Mesenchymal stem cell (in vitro differentiated cells and primary cell): ENCODE measurements at regions not wholly inside any gene's neighbourhood (a gene's known extent, or its start where the extent isn't known, plus 50 kb on each side); places are given as distances from the start of the nearest gene placed in this dataset.

Experiments used
- DNase-seq: peaks from one replicate; pipeline ENCODE4 v3.0.0-alpha.2; 2013
- H2AFZ ChIP-seq: one replicate; pipeline ENCODE4 v1.6.1; 2013; ENCODE audit warnings: low read depth, mild to moderate bottlenecking, control low read depth, inconsistent platforms, low read length, moderate library complexity
- H2AK5ac ChIP-seq: 2 replicates; pipeline ENCODE4 v1.6.1; 2013; ENCODE audit warnings: low read length, moderate library complexity, mild to moderate bottlenecking, inconsistent platforms; ENCODE audit not compliant: severe bottlenecking
- H2BK120ac ChIP-seq: one replicate; pipeline ENCODE4 v1.6.1; 2013; ENCODE audit warnings: low read depth, mild to moderate bottlenecking, inconsistent platforms, low read length, moderate library complexity
- H2BK12ac ChIP-seq, 2 experiments: one replicate each; pipeline ENCODE4 v1.6.1; 2013; ENCODE audit warnings: inconsistent platforms in 2 of 2, low read length in 2 of 2, mild to moderate bottlenecking in 2 of 2, moderate library complexity in 2 of 2, control low read depth in 1 of 2
- H2BK15ac ChIP-seq: one replicate; pipeline ENCODE4 v1.6.1; 2013; ENCODE audit warnings: mild to moderate bottlenecking, low read depth, inconsistent platforms; ENCODE audit not compliant: poor library complexity, severe bottlenecking
- H2BK5ac ChIP-seq: 2 replicates; pipeline ENCODE4 v1.6.1; 2013; ENCODE audit warnings: low read depth, mild to moderate bottlenecking, low read length, control low read depth, inconsistent platforms; ENCODE audit not compliant: poor library complexity, severe bottlenecking
- H3K14ac ChIP-seq, 2 experiments: one replicate each; pipeline ENCODE4 v1.6.1; 2013; ENCODE audit warnings: inconsistent platforms in 2 of 2, low read length in 2 of 2, control low read depth in 1 of 2, mild to moderate bottlenecking in 1 of 2, moderate library complexity in 1 of 2
- H3K18ac ChIP-seq, 2 experiments: one replicate each; pipeline ENCODE4 v1.6.1; 2013; ENCODE audit warnings: inconsistent platforms in 2 of 2, low read length in 2 of 2, control low read depth in 1 of 2, low read depth in 1 of 2, mild to moderate bottlenecking in 1 of 2
- H3K23ac ChIP-seq, 2 experiments: one replicate each; pipeline ENCODE4 v1.6.1; 2013; ENCODE audit warnings: inconsistent platforms in 2 of 2, low read length in 2 of 2, mild to moderate bottlenecking in 2 of 2, moderate library complexity in 2 of 2, control low read depth in 1 of 2
- H3K27ac ChIP-seq: 2 replicates; pipeline ENCODE4 v1.5.1; 2013; ENCODE audit warnings: mild to moderate bottlenecking, moderate library complexity, low read length, control low read depth, inconsistent platforms; ENCODE audit not compliant: poor library complexity, severe bottlenecking
- H3K27me3 ChIP-seq, 2 experiments: 2 replicates each; pipeline versions ENCODE4 v1.6.1 to v1.7.0; 2013; ENCODE audit warnings: low read length in 2 of 2, mild to moderate bottlenecking in 2 of 2, moderate library complexity in 2 of 2, control low read depth in 1 of 2, inconsistent platforms in 1 of 2; ENCODE audit not compliant: control insufficient read depth in 1 of 2, insufficient read depth in 1 of 2
- H3K36me3 ChIP-seq, 2 experiments: 2 replicates each; pipeline versions ENCODE4 v1.6.1 to v1.7.0; 2013; ENCODE audit warnings: low read length in 2 of 2, control low read depth in 1 of 2, inconsistent platforms in 1 of 2, low read depth in 1 of 2, mild to moderate bottlenecking in 1 of 2; ENCODE audit not compliant: insufficient read depth in 2 of 2, control insufficient read depth in 1 of 2
- H3K4ac ChIP-seq, 2 experiments: one replicate each; pipeline ENCODE4 v1.6.1; 2013; ENCODE audit warnings: inconsistent platforms in 2 of 2, low read length in 2 of 2, mild to moderate bottlenecking in 2 of 2, moderate library complexity in 2 of 2, control low read depth in 1 of 2, low read depth in 1 of 2
- H3K4me1 ChIP-seq: 2 replicates; pipeline ENCODE4 v1.6.1; 2013; ENCODE audit warnings: low read depth, low read length, control low read depth; ENCODE audit not compliant: control insufficient read depth, insufficient read depth
- H3K4me2 ChIP-seq: 2 replicates; pipeline ENCODE4 v1.6.1; 2013; ENCODE audit warnings: low read length, mild to moderate bottlenecking, inconsistent platforms; ENCODE audit not compliant: poor library complexity, severe bottlenecking
- H3K4me3 ChIP-seq, 2 experiments: 2 replicates each; pipeline versions ENCODE4 v1.5.1 to v1.7.0; 2013; ENCODE audit warnings: low read length in 2 of 2, mild to moderate bottlenecking in 2 of 2, control low read depth in 1 of 2, low read depth in 1 of 2; ENCODE audit not compliant: insufficient read depth in 1 of 2
- H3K79me1 ChIP-seq: replicated peaks from 2 replicates; pipeline ENCODE4 v1.6.1; 2013; ENCODE audit warnings: mild to moderate bottlenecking, control low read depth, low read length, inconsistent platforms; ENCODE audit not compliant: poor library complexity, severe bottlenecking
- H3K9ac ChIP-seq: 2 replicates; pipeline ENCODE4 v1.7.0; 2013; ENCODE audit warnings: mild to moderate bottlenecking, low read length, moderate library complexity
- H3K9me3 ChIP-seq: 2 replicates; pipeline ENCODE4 v1.7.0; 2013; ENCODE audit warnings: mild to moderate bottlenecking, low read length; ENCODE audit not compliant: control insufficient read depth
- H4K8ac ChIP-seq: one replicate; pipeline ENCODE4 v1.6.1; 2013; ENCODE audit warnings: inconsistent platforms, mild to moderate bottlenecking, low read length, moderate library complexity
- H4K91ac ChIP-seq: one replicate; pipeline ENCODE4 v1.6.1; 2013; ENCODE audit warnings: mild to moderate bottlenecking, low read length, inconsistent platforms
- WGBS: methylation state at CpG from one replicate; pipeline ENCODE4 v1.1.7; 2013; ENCODE audit warnings: mixed read lengths; 5-methylcytosine and 5-hydroxymethylcytosine counted together

- H3K27ac ChIP-seq = no peak overlapping the region
- no peak overlapping the region for H4K91ac ChIP-seq
- H4K8ac ChIP-seq = no peak overlapping the region
- no peaks in the 10 kb centered on the region for H3K36me3 ChIP-seq
- no peak overlapping the region for H2BK5ac ChIP-seq
- no peak overlapping the region for H2AK5ac ChIP-seq
- H2BK12ac ChIP-seq = no peak overlapping the region
- H3K23ac ChIP-seq = no peak overlapping the region
- no peak overlapping the region for H2AFZ ChIP-seq
- H2BK15ac ChIP-seq = no peak overlapping the region
- no peaks in the 10 kb centered on the region for H3K4me1 ChIP-seq
- no peak overlapping the region for H3K18ac ChIP-seq
- peak; percentile 41 for DNase-seq
- no peaks in the 10 kb centered on the region for H3K27me3 ChIP-seq
- no peak overlapping the region for H3K4ac ChIP-seq
- no peak overlapping the region for H3K9ac ChIP-seq
- H3K9me3 ChIP-seq = no peaks in the 10 kb centered on the region
- no peaks in the 10 kb centered on the region for H3K79me1 ChIP-seq
- H3K14ac ChIP-seq = no peak overlapping the region
- 88% methylated on average over 1 of the region's 2 CpGs for WGBS
- no peak overlapping the region for H3K4me3 ChIP-seq
- H2BK120ac ChIP-seq = no peak overlapping the region
- H3K4me2 ChIP-seq = no peak overlapping the region
These were observed 380.9 kb upstream of the RARB start for GRCh38 chr3:25046911-25047771.

GRCh38 chr3:25049304-25049703, 378.8 kb upstream of the RARB start:
- H2BK15ac ChIP-seq = no peak overlapping the region
- no peak overlapping the region for H4K91ac ChIP-seq
- no peak overlapping the region for H3K23ac ChIP-seq
- H3K18ac ChIP-seq = no peak overlapping the region
- H3K27me3 ChIP-seq = no peaks in the 10 kb centered on the region
- no peak overlapping the region for H2AFZ ChIP-seq
- no peak overlapping the region for H3K4me3 ChIP-seq
- H2BK12ac ChIP-seq = no peak overlapping the region
- H3K79me1 ChIP-seq = no peaks in the 10 kb centered on the region
- H3K4ac ChIP-seq = no peak overlapping the region
- H3K4me1 ChIP-seq = no peaks in the 10 kb centered on the region
- no peak overlapping the region for H4K8ac ChIP-seq
- no peak overlapping the region for H3K4me2 ChIP-seq
- H2AK5ac ChIP-seq = no peak overlapping the region
- 100% methylated on average over 2 of the region's 3 CpGs for WGBS
- H3K9me3 ChIP-seq = no peaks in the 10 kb centered on the region
- no peaks in the 10 kb centered on the region for H3K36me3 ChIP-seq
- no peak for DNase-seq
- no peak overlapping the region for H3K9ac ChIP-seq
- H2BK120ac ChIP-seq = no peak overlapping the region
- no peak overlapping the region for H3K27ac ChIP-seq
- H2BK5ac ChIP-seq = no peak overlapping the region
- no peak overlapping the region for H3K14ac ChIP-seq

GRCh38 chr3:25053360-25053759, 374.7 kb upstream of the RARB start:
- H3K79me1 ChIP-seq = no peaks in the 10 kb centered on the region
- DNase-seq = no peak
- H3K18ac ChIP-seq = no peak overlapping the region
- H2BK120ac ChIP-seq = no peak overlapping the region
- H3K9me3 ChIP-seq = no peaks in the 10 kb centered on the region
- H3K4ac ChIP-seq = no peak overlapping the region
- no peaks in the 10 kb centered on the region for H3K4me1 ChIP-seq
- no peak overlapping the region for H3K23ac ChIP-seq
- no peak overlapping the region for H3K27ac ChIP-seq
- H2AK5ac ChIP-seq = no peak overlapping the region
- H2BK12ac ChIP-seq = no peak overlapping the region
- no peak overlapping the region for H2AFZ ChIP-seq
- 91% methylated on average over 2 of the region's 3 CpGs for WGBS
- H2BK15ac ChIP-seq = no peak overlapping the region
- H3K9ac ChIP-seq = no peak overlapping the region
- H3K27me3 ChIP-seq = no peaks in the 10 kb centered on the region
- H2BK5ac ChIP-seq = no peak overlapping the region
- H4K91ac ChIP-seq = no peak overlapping the region
- no peak overlapping the region for H3K14ac ChIP-seq
- no peak overlapping the region for H4K8ac ChIP-seq
- H3K4me2 ChIP-seq = no peak overlapping the region
- H3K4me3 ChIP-seq = no peak overlapping the region
- H3K36me3 ChIP-seq = no peaks in the 10 kb centered on the region

- H3K9ac ChIP-seq = no peak overlapping the region
- H3K4me3 ChIP-seq = no peak overlapping the region
- no peak overlapping the region for H2BK15ac ChIP-seq
- H3K14ac ChIP-seq = no peak overlapping the region
- no peak overlapping the region for H3K23ac ChIP-seq
- H4K91ac ChIP-seq = no peak overlapping the region
- peak overlapping the region; percentile 31 for H2AFZ ChIP-seq
- H3K27me3 ChIP-seq = no peaks in the 10 kb centered on the region
- H3K18ac ChIP-seq = peak overlapping the region in 1 of 2 experiments; percentile 24
- no peak overlapping the region for H2BK12ac ChIP-seq
- no peak overlapping the region for H4K8ac ChIP-seq
- no peak overlapping the region for H3K4me2 ChIP-seq
- H3K4me1 ChIP-seq = no peaks in the 10 kb centered on the region
- no peaks in the 10 kb centered on the region for H3K36me3 ChIP-seq
- H2BK5ac ChIP-seq = no peak overlapping the region
- no peaks in the 10 kb centered on the region for H3K79me1 ChIP-seq
- no peak overlapping the region for H2BK120ac ChIP-seq
- WGBS = no CpG with 5 or more reads among the region's 1 CpG
- no peaks in the 10 kb centered on the region for H3K9me3 ChIP-seq
- no peak overlapping the region for H2AK5ac ChIP-seq
- no peak overlapping the region for H3K4ac ChIP-seq
- no peak for DNase-seq
- no peak overlapping the region for H3K27ac ChIP-seq
These were observed 371.9 kb upstream of the RARB start for GRCh38 chr3:25056036-25056755.
